DND-41 (cell line): ENCODE measurements at regions not wholly inside any gene's neighbourhood (a gene's known extent, or its start where the extent isn't known, plus 50 kb on each side); places are given as distances from the start of the nearest gene placed in this dataset.
"Not testable (repeated sequence)": the region's sequence is repeated elsewhere in the genome, so short reads cannot be mapped to it uniquely, and the experiment has no call there.

Experiments
- ATAC-seq: fragments of 200-7000 bp; cut with Tn5 transposase; 3 replicates; pipeline ENCODE4 v1.9.1; 2021; ENCODE audit warnings: low read depth; ENCODE audit not compliant: insufficient read depth
- DNase-seq: peaks from one replicate; pipeline ENCODE4 v3.0.0-alpha.2; 2020
- H2AFZ ChIP-seq: 2 replicates; pipeline ENCODE4 v1.6.0; 2012; ENCODE audit warnings: low read depth, low read length
- H3K27ac ChIP-seq: 2 replicates; pipeline ENCODE4 v1.5.1; 2012; ENCODE audit warnings: low read length, inconsistent platforms
- H3K27me3 ChIP-seq: fragments of 200-600 bp; sonication (generic); 2 replicates; pipeline ENCODE4 v1.6.0; 2012; ENCODE audit warnings: low read length, mild to moderate bottlenecking, inconsistent platforms; ENCODE audit not compliant: insufficient read depth, poor library complexity
- H3K36me3 ChIP-seq: 2 replicates; pipeline ENCODE4 v1.5.1; 2012; ENCODE audit warnings: low read length, inconsistent platforms; ENCODE audit not compliant: insufficient read depth
- H3K4me1 ChIP-seq: 2 replicates; pipeline ENCODE4 v1.5.1; 2012; ENCODE audit warnings: mild to moderate bottlenecking, low read length; ENCODE audit not compliant: insufficient read depth
- H3K4me2 ChIP-seq: 2 replicates; pipeline ENCODE4 v1.6.0; 2012; ENCODE audit warnings: mild to moderate bottlenecking, moderate library complexity, low read length, inconsistent platforms; ENCODE audit not compliant: insufficient read depth
- H3K4me3 ChIP-seq, 2 experiments: fragments of 200-600 bp in 1 of 2; shearing (Covaris generic) in 1 of 2; 2 replicates each; pipeline ENCODE4 v1.5.1; 2012 to 2016; ENCODE audit warnings: inconsistent platforms in 2 of 2, low read length in 2 of 2, mild to moderate bottlenecking in 2 of 2, low read depth in 1 of 2, moderate library complexity in 1 of 2
- H3K79me2 ChIP-seq: 2 replicates; pipeline ENCODE4 v1.6.0; 2012; ENCODE audit warnings: low read length, inconsistent platforms; ENCODE audit not compliant: insufficient read depth
- H3K9ac ChIP-seq: 2 replicates; pipeline ENCODE4 v1.6.0; 2012; ENCODE audit warnings: low read depth, mild to moderate bottlenecking, inconsistent platforms, low read length, moderate library complexity
- H3K9me3 ChIP-seq: 2 replicates; pipeline ENCODE4 v1.5.1; 2012; ENCODE audit warnings: low read length, moderate library complexity, mild to moderate bottlenecking, inconsistent platforms; ENCODE audit not compliant: insufficient read depth, severe bottlenecking
- H4K20me1 ChIP-seq: 2 replicates; pipeline ENCODE4 v1.6.0; 2012; ENCODE audit warnings: low read length; ENCODE audit not compliant: insufficient read depth

DNA sequence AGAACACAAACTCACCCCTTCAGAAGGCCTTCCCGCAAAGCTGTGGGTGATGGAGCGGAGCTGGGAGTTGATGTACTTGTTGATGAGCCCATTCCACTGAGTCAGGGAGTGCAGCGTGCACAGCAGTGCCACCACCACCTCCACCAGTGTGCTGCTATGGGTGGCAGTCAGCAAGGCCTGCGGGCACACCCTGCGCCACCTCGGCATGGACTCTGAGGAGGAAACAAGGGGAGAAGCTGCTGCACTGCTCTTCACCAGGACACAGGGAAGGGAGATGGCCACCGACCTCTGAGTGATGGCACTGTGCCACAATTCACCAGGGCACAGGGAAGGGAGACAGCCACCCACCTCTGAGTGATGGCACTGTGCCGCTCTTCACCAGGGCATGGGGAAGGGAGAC, 100.7 kb upstream of the TP53TG3D start:
- not testable (repeated sequence) for H3K4me3 ChIP-seq, H3K4me2 ChIP-seq, H2AFZ ChIP-seq, H3K9me3 ChIP-seq, H3K79me2 ChIP-seq, H3K9ac ChIP-seq, H3K27ac ChIP-seq, H3K36me3 ChIP-seq, ATAC-seq, DNase-seq, H4K20me1 ChIP-seq, H3K4me1 ChIP-seq, H3K27me3 ChIP-seq

DNA sequence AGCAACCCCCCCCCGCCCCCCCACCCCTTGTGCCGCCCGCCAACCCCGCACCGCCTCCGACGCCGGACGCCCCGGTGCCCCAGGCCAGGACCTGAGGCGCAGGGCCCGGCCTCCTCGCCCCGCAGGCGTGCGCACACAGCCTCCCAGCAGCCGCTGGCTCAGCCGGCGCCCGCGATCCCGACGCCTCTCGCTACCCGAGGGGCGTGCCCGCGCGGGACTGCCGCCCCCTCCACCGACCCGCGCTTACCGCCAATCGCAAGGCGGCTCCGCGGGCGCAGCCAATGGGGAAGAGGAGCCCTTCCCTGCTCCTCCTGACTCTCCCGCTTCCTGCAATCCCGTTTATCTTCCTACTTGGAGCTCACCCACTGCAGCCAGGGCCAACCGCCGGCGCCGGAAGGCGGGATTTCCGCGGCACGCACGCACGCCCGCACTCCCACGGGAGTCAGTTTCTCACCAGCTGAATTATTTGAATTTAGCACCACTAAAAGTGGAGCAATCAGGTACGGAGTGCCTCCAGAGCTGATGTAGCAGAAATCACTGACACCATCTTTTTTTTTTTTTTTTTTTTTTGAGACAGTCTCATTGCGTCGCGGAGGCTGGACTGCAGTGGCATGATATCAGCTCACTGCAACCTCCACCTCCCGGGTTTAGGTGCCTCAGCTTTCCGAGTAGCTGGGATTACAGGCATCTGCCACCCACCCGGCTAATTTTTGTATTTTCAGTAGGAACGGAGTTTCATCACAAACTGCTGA, 65.0 kb upstream of the TP53TG3D start:
- H3K27me3 ChIP-seq, H3K4me3 ChIP-seq, DNase-seq, H3K9ac ChIP-seq, H3K4me1 ChIP-seq, H4K20me1 ChIP-seq, H2AFZ ChIP-seq, H3K36me3 ChIP-seq, H3K4me2 ChIP-seq, H3K27ac ChIP-seq, H3K9me3 ChIP-seq, H3K79me2 ChIP-seq: not testable (repeated sequence)
- ATAC-seq, result peak; percentile 93

DNA sequence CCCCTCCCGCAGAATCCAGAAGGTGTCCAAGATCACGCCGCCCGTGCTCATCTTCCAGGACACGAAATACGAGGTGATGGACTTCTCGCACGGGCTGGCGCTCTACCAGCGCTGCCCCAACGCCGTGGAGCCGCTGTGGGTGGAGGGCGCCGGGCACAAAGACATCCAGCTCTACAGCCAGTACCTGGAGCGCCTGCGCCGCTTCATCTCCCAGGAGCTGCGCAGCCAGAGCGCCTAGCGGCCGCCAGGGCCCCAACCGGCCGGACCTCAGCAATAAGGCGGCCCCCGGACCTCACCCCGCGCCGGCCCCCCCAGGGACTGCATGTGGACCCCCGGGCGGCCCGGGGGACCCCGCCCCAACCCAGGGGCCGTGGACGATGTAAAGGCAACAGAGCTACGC, 50.5 kb upstream of the TP53TG3D start:
- H3K4me1 ChIP-seq, H3K9ac ChIP-seq, H4K20me1 ChIP-seq, H3K4me2 ChIP-seq, ATAC-seq, H3K27me3 ChIP-seq, H3K36me3 ChIP-seq, H3K9me3 ChIP-seq, H2AFZ ChIP-seq, H3K4me3 ChIP-seq, H3K79me2 ChIP-seq, DNase-seq, H3K27ac ChIP-seq: not testable (repeated sequence)
